H1 (cell line): ENCODE measurements at regions not wholly inside any gene's neighbourhood (a gene's known extent, or its start where the extent isn't known, plus 50 kb on each side); places are given as distances from the start of the nearest gene placed in this dataset.

Source experiments
- CBX8 ChIP-seq: fragments of 300-800, 300-1000 bp; sonication (generic); IDR thresholded peaks from 2 replicates; pipeline ENCODE4 v1.7.1; 2016; ENCODE audit warnings: low read depth, low read length, borderline replicate concordance
- FOSL1 ChIP-seq: IDR thresholded peaks from 2 replicates; pipeline ENCODE4 v1.6.1; 2011; ENCODE audit warnings: mild to moderate bottlenecking, low read depth, low read length, moderate library complexity; ENCODE audit not compliant: insufficient read depth
- KDM5A ChIP-seq: fragments of 200-600 bp; IDR thresholded peaks from 2 replicates; pipeline ENCODE4 v1.7.1; 2012; ENCODE audit warnings: mild to moderate bottlenecking, low read length, inconsistent platforms, mixed read lengths
- POU5F1 ChIP-seq: IDR thresholded peaks from 2 replicates; pipeline ENCODE4 v1.6.1; 2011; ENCODE audit warnings: low read depth, mild to moderate bottlenecking, low read length, moderate library complexity
- RFX5 ChIP-seq: IDR thresholded peaks from 2 replicates; pipeline ENCODE4 v1.6.1; 2011; ENCODE audit warnings: low read depth, low read length, improper control_type of control experiment, borderline replicate concordance
- SP1 ChIP-seq: IDR thresholded peaks from 2 replicates; pipeline ENCODE4 v1.6.1; 2011; ENCODE audit warnings: low read depth, low read length
- TF ChIP-seq, protein P1 (sequence below): fragments of 300-600 bp; sonication (generic); IDR thresholded peaks from 2 replicates; pipeline ENCODE4 v1.7.1; 2012; ENCODE audit warnings: low read length, moderate library complexity, mild to moderate bottlenecking, inconsistent platforms; ENCODE audit not compliant: insufficient replicate concordance
- TF ChIP-seq, protein P2 (sequence below): IDR thresholded peaks from 2 replicates; pipeline ENCODE4 v1.6.1; 2012; ENCODE audit warnings: low read length, inconsistent platforms

DNA sequence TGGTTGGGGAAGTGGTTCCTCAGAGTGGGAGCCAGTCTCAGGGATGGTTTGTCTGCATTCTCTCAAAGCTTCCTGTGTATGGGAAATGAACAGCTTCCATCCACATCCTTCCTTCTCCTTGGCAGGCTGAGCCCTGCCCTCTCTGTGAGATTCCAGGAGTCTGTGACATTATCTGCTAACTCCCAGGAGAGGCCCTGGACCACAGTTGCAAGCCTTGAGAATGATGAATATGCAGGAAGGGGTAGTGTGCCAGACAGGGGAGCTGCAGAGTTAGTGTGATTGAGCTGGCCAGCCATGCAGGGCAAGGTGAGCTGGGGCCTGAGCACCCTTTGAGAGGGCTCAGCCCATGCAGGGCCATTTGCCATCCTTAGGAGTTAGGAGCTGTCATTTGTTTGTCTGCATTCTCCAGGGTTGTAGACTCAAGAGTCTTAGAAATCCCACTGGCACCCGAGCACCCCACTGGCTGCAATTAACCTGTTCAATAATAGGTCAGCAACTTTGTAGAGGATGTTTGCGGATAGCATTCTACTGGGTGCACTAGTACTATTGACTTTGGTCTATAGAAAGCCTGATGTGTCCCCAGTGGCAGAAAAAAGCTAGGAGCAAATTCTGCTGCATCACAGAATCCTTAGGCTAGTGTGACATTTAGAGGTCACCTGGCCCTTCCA, 299.0 kb upstream of the CADM1 start (continued):
- TF ChIP-seq, protein P1, sequence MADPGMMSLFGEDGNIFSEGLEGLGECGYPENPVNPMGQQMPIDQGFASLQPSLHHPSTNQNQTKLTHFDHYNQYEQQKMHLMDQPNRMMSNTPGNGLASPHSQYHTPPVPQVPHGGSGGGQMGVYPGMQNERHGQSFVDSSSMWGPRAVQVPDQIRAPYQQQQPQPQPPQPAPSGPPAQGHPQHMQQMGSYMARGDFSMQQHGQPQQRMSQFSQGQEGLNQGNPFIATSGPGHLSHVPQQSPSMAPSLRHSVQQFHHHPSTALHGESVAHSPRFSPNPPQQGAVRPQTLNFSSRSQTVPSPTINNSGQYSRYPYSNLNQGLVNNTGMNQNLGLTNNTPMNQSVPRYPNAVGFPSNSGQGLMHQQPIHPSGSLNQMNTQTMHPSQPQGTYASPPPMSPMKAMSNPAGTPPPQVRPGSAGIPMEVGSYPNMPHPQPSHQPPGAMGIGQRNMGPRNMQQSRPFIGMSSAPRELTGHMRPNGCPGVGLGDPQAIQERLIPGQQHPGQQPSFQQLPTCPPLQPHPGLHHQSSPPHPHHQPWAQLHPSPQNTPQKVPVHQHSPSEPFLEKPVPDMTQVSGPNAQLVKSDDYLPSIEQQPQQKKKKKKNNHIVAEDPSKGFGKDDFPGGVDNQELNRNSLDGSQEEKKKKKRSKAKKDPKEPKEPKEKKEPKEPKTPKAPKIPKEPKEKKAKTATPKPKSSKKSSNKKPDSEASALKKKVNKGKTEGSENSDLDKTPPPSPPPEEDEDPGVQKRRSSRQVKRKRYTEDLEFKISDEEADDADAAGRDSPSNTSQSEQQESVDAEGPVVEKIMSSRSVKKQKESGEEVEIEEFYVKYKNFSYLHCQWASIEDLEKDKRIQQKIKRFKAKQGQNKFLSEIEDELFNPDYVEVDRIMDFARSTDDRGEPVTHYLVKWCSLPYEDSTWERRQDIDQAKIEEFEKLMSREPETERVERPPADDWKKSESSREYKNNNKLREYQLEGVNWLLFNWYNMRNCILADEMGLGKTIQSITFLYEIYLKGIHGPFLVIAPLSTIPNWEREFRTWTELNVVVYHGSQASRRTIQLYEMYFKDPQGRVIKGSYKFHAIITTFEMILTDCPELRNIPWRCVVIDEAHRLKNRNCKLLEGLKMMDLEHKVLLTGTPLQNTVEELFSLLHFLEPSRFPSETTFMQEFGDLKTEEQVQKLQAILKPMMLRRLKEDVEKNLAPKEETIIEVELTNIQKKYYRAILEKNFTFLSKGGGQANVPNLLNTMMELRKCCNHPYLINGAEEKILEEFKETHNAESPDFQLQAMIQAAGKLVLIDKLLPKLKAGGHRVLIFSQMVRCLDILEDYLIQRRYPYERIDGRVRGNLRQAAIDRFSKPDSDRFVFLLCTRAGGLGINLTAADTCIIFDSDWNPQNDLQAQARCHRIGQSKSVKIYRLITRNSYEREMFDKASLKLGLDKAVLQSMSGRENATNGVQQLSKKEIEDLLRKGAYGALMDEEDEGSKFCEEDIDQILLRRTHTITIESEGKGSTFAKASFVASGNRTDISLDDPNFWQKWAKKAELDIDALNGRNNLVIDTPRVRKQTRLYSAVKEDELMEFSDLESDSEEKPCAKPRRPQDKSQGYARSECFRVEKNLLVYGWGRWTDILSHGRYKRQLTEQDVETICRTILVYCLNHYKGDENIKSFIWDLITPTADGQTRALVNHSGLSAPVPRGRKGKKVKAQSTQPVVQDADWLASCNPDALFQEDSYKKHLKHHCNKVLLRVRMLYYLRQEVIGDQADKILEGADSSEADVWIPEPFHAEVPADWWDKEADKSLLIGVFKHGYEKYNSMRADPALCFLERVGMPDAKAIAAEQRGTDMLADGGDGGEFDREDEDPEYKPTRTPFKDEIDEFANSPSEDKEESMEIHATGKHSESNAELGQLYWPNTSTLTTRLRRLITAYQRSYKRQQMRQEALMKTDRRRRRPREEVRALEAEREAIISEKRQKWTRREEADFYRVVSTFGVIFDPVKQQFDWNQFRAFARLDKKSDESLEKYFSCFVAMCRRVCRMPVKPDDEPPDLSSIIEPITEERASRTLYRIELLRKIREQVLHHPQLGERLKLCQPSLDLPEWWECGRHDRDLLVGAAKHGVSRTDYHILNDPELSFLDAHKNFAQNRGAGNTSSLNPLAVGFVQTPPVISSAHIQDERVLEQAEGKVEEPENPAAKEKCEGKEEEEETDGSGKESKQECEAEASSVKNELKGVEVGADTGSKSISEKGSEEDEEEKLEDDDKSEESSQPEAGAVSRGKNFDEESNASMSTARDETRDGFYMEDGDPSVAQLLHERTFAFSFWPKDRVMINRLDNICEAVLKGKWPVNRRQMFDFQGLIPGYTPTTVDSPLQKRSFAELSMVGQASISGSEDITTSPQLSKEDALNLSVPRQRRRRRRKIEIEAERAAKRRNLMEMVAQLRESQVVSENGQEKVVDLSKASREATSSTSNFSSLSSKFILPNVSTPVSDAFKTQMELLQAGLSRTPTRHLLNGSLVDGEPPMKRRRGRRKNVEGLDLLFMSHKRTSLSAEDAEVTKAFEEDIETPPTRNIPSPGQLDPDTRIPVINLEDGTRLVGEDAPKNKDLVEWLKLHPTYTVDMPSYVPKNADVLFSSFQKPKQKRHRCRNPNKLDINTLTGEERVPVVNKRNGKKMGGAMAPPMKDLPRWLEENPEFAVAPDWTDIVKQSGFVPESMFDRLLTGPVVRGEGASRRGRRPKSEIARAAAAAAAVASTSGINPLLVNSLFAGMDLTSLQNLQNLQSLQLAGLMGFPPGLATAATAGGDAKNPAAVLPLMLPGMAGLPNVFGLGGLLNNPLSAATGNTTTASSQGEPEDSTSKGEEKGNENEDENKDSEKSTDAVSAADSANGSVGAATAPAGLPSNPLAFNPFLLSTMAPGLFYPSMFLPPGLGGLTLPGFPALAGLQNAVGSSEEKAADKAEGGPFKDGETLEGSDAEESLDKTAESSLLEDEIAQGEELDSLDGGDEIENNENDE, result no peak
- TF ChIP-seq, protein P2, sequence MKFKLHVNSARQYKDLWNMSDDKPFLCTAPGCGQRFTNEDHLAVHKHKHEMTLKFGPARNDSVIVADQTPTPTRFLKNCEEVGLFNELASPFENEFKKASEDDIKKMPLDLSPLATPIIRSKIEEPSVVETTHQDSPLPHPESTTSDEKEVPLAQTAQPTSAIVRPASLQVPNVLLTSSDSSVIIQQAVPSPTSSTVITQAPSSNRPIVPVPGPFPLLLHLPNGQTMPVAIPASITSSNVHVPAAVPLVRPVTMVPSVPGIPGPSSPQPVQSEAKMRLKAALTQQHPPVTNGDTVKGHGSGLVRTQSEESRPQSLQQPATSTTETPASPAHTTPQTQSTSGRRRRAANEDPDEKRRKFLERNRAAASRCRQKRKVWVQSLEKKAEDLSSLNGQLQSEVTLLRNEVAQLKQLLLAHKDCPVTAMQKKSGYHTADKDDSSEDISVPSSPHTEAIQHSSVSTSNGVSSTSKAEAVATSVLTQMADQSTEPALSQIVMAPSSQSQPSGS, result no peak
- TF ChIP-seq KDM5A, result no peak
- TF ChIP-seq CBX8, result no peak
- TF ChIP-seq RFX5, result no peak
- TF ChIP-seq POU5F1, result no peak
- TF ChIP-seq SP1, result no peak
- TF ChIP-seq FOSL1, result no peak
- TF ChIP-seq, all 59 proteins: peak for 0
